Testis (tissue), 2 donors: ENCODE measurements at regions not wholly inside any gene's neighbourhood (a gene's known extent, or its start where the extent isn't known, plus 50 kb on each side); places are given as distances from the start of the nearest gene placed in this dataset.

Experiments
- DNase-seq: peaks from one replicate; pipeline ENCODE4 v3.0.0-alpha.2; 2019
- H3K27ac ChIP-seq, 2 donors: fragments of 200-600 bp; sonication (generic); one replicate each; pipeline ENCODE4 v1.5.1; 2019
- H3K27me3 ChIP-seq: fragments of 200-600 bp; sonication (generic); one replicate; pipeline ENCODE4 v1.5.1; 2019
- H3K36me3 ChIP-seq: fragments of 200-600 bp; sonication (generic); one replicate; pipeline ENCODE4 v1.5.1; 2017; ENCODE audit warnings: low read depth; ENCODE audit errors: missing control alignments
- H3K4me1 ChIP-seq: fragments of 200-600 bp; sonication (generic); one replicate; pipeline ENCODE4 v1.5.1; 2019
- H3K4me3 ChIP-seq, 2 donors: fragments of 200-600 bp; sonication (generic); one replicate each; pipeline ENCODE4 v1.5.1; 2017 to 2019
- H3K9me3 ChIP-seq: fragments of 200-600 bp; sonication (generic); one replicate; pipeline ENCODE4 v1.5.1; 2017
- CTCF ChIP-seq, 3 experiments: fragments of 450-650 bp in 2 of 3; fragments of 200-600 bp in 1 of 3; sonication (generic) in 1 of 3; IDR thresholded peaks; one replicate each; pipeline ENCODE4 v1.5.1; 2016 to 2019; ENCODE audit warnings: antibody characterized with exemption in 3 of 3, mild to moderate bottlenecking in 2 of 3, moderate library complexity in 1 of 3
- POLR2A ChIP-seq: fragments of 450-650 bp; IDR thresholded peaks from one replicate; pipeline ENCODE4 v1.6.1; 2017; ENCODE audit warnings: antibody characterized with exemption, mild to moderate bottlenecking, moderate library complexity
- WGBS, 2 donors: methylation state at CpG; one replicate each; pipeline ENCODE4 v1.1.5; 2018; 5-methylcytosine and 5-hydroxymethylcytosine counted together
- intact Hi-C: fragments of 100-400 bp; cut with DNase I; formaldehyde crosslinking; loops from one replicate; pipeline ENCODE4 v1.15.1; 2023; ENCODE audit warnings: low total_unique reads

- no peak for DNase-seq
- 60 to 64% methylated on average over 3 of the region's 3 CpGs for WGBS, 2 donors
- intact Hi-C loops: no loop called here
- H3K27me3 ChIP-seq: no peaks in the 10 kb centered on the region
- TF ChIP-seq POLR2A: no peak
- no peak for TF ChIP-seq CTCF (IDR thresholded peaks at IDR 0.05)
- H3K36me3 ChIP-seq: no peaks in the 10 kb centered on the region
- H3K27ac ChIP-seq: no peak overlapping the region
- H3K4me1 ChIP-seq: no peaks in the 10 kb centered on the region
- H3K9me3 ChIP-seq: no peaks in the 10 kb centered on the region
- no peak overlapping the region for H3K4me3 ChIP-seq
Observed at GRCh38 chr13:65841156-65841555, 1389.0 kb downstream of the PCDH9 start.

GRCh38 chr13:65836066-65836465, 1394.1 kb downstream of the PCDH9 start:
- intact Hi-C loops: no loop called here
- H3K36me3 ChIP-seq: no peaks in the 10 kb centered on the region
- no peaks in the 10 kb centered on the region for H3K9me3 ChIP-seq
- TF ChIP-seq POLR2A: no peak
- TF ChIP-seq CTCF (IDR thresholded peaks at IDR 0.05): no peak
- H3K27me3 ChIP-seq: no peaks in the 10 kb centered on the region
- H3K27ac ChIP-seq: no peak overlapping the region
- no peak for DNase-seq
- H3K4me1 ChIP-seq: no peaks in the 10 kb centered on the region
- H3K4me3 ChIP-seq: no peak overlapping the region

- Histone ChIP-seq H3K36me3 (no peaks in the 10 kb centered on the region), H3K27ac (no peak overlapping the region), H3K4me3 (no peak overlapping the region), H3K27me3 (no peaks in the 10 kb centered on the region), H3K9me3 (no peaks in the 10 kb centered on the region), H3K4me1 (no peaks in the 10 kb centered on the region)
- 48% methylated on average over 2 of the region's 2 CpGs for WGBS, 2 donors
- DNase-seq: no peak
- TF ChIP-seq CTCF (IDR thresholded peaks at IDR 0.05): no peak
- intact Hi-C loops: no loop called here
Observed at GRCh38 chr13:65834897-65835296, 1395.2 kb downstream of the PCDH9 start.

GRCh38 chr13:65830411-65831205, 1399.5 kb downstream of the PCDH9 start:
- no peak overlapping the region for H3K4me3 ChIP-seq
- intact Hi-C loops: no loop called here
- H3K27me3 ChIP-seq: no peaks in the 10 kb centered on the region
- no peaks in the 10 kb centered on the region for H3K4me1 ChIP-seq
- no peak for DNase-seq
- no peaks in the 10 kb centered on the region for H3K36me3 ChIP-seq
- H3K27ac ChIP-seq: no peak overlapping the region
- TF ChIP-seq POLR2A: no peak
- no peak for TF ChIP-seq CTCF (IDR thresholded peaks at IDR 0.05)
- H3K9me3 ChIP-seq: no peaks in the 10 kb centered on the region
- 62 to 89% methylated on average over 6 to 10 of the region's 10 CpGs for WGBS, 2 donors
